ENCODE measurements at regions not wholly inside any gene's neighbourhood (a gene's known extent, or its start where the extent isn't known, plus 50 kb on each side); places are given as distances from the start of the nearest gene placed in this dataset.

GRCh38 chr2:194086129-194086528 lies 1570.9 kb upstream of the SLC39A10 start:
- BruUV-seq (replicated peaks): no TSS peak
- no peak overlapping the region for H2AFZ ChIP-seq (ENCODE audit: low read depth, low read length)
- H3K79me2 ChIP-seq (ENCODE audit: control insufficient read depth, insufficient read depth, low read length): no peaks in the 10 kb centered on the region
- TF ChIP-seq POLR2A (IDR thresholded peaks at IDR 0.05; ENCODE audit: low read depth, low read length) (no peak), EZH2 (IDR thresholded peaks at IDR 0.05; ENCODE audit: borderline replicate concordance, low read depth, low read length, severe bottlenecking) (no peak), JUN (IDR thresholded peaks at IDR 0.05; ENCODE audit: borderline replicate concordance, insufficient read depth, insufficient read length, low read depth) (no peak), POLR2AphosphoS5 (IDR thresholded peaks at IDR 0.05; ENCODE audit: insufficient read depth, low read depth, low read length) (no peak), MYC (IDR thresholded peaks at IDR 0.05; ENCODE audit: low read depth, low read length) (no peak), FOS (IDR thresholded peaks at IDR 0.05; ENCODE audit: borderline replicate concordance, insufficient read depth, low read length) (no peak), MAX (IDR thresholded peaks at IDR 0.05; ENCODE audit: insufficient read depth, insufficient read length) (no peak), CTCF (IDR thresholded peaks at IDR 0.05; ENCODE audit: extremely low read depth in 1 of 2, insufficient read depth in 1 of 2, low read depth in 1 of 2, low read length in 2 of 2) (no peak)
- DNase-seq (ENCODE audit: low read depth, low spot score) (no peak), FAIRE-seq (no peak)
- no peak overlapping the region for H3K9ac ChIP-seq (replicated peaks; ENCODE audit: extremely low read depth, insufficient read depth, low read length)
- H3K27ac ChIP-seq (ENCODE audit: insufficient read depth, low read depth, low read length): no peak overlapping the region
- CTCF ChIA-PET: no interaction called here
- H3K4me3 ChIP-seq (replicated peaks in 1 of 3; ENCODE audit: insufficient read depth in 1 of 3, low read depth in 1 of 3, low read length in 3 of 3): no peak overlapping the region
- no peak overlapping the region for H3K4me2 ChIP-seq (ENCODE audit: insufficient read depth, low read length)
- dilution Hi-C loops (cut with MboI; ENCODE audit: extremely low pct_ligation_motif_present, low sequenced_read_pairs) (no loop called here), intact Hi-C loops (cut with micrococcal nuclease) (no loop called here)
- H3K9me3 ChIP-seq (replicated peaks; ENCODE audit: control insufficient read depth, insufficient read depth, low read length): no peaks in the 10 kb centered on the region
- no peaks in the 10 kb centered on the region for H3K36me3 ChIP-seq (ENCODE audit: control insufficient read depth in 2 of 2, extremely low read depth in 1 of 2, insufficient read depth in 2 of 2, low read length in 2 of 2)
- no peaks in the 10 kb centered on the region for H3K4me1 ChIP-seq (ENCODE audit: control insufficient read depth, extremely low read depth, insufficient read depth, low read length)
- H4K20me1 ChIP-seq (replicated peaks; ENCODE audit: control insufficient read depth, extremely low read depth, insufficient read depth, low read length): no peaks in the 10 kb centered on the region
- POLR2A ChIA-PET: no interaction called here
- H3K27me3 ChIP-seq (ENCODE audit: control insufficient read depth in 2 of 2, insufficient read depth in 2 of 2, low read length in 2 of 2): no peaks in the 10 kb centered on the region
- no peaks in the 10 kb centered on the region for H3K9me1 ChIP-seq (replicated peaks; ENCODE audit: control insufficient read depth, extremely low read depth, insufficient read depth, low read length)

Measured in endothelial cell of umbilical vein (primary cell).